ENCODE measurements at regions not wholly inside any gene's neighbourhood (a gene's known extent, or its start where the extent isn't known, plus 50 kb on each side); places are given as distances from the start of the nearest gene placed in this dataset.
"Not testable (repeated sequence)": the region's sequence is repeated elsewhere in the genome, so short reads cannot be mapped to it uniquely, and the experiment has no call there.

DNA sequence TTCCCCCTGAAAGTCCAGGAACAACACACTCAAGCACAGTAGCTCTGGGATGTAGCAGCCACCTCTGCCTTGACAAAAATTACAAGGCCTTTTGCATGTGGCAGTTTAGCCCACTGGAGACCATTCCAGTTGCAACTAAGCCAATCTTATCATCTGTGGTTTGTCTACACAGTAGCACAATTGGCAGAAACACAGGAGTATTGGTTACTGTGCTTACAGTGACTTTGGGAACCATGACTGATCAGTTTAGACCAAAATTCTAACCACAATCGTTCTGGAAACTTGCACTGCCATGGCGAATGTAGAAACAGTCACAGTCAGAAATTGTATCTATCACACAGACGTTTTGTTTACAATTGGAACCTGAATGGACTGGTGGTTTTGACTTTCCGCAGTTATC, 403.7 kb upstream of the MEIS1 start:
- no peak for DNase-seq (ENCODE audit: low read depth)

DNA sequence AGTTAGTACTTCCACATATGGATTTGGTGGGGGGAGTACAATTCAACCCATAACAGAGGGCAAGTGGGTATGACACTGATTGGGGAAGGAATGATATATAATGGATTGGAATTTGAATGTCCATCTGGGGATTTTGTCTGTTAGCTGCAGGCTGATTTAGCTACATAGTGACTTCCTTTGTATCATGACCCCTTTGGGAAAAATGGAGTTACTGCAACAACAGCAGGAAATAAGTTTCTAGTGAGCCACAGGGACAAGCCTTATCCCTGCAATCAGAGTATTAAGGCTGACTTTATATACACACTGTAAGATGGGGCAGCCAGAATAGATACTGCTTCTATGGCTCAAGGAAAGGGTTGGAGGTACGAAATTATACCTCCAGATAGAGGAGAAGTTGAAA, 404.4 kb upstream of the MEIS1 start:
- DNase-seq (ENCODE audit: low read depth) = no peak

DNA sequence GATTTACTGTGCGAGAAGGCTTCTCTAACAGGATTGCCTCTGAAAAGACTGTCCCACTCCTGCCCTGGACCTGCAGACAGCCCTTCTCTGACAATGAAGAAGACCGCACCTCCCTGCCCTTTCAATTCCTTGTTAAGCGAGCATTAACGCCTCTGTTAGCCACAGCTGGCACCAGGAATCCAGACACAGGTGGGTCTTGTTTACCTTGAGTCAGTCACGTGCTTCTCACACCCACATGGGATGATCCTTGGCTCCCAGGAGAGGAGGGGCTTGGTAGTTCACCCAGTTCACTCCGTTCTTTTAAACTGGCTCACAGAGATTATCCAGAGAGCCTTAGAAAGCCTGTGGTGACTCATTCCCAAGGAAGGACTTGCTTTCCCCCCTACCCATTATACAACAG, 410.5 kb upstream of the MEIS1 start:
- DNase-seq (ENCODE audit: low read depth) = no peak

DNA sequence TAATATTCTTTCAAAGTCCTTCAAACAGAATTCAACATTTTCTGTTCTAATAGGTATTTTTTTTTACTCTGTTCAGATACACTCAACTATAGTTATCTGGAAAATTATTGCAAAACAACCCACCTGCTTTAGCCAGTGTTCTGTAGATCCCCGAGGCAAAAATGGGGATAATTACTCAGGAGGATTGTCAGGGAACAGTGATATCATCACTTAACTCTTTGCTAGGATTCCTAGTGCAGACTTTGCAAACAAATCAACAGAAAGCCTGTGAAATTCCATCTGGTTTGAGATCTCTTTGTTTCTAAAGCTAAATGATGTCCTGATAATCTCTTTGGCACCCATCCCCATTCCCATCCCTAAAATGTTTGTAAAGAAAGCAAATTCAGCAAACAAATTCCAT, 413.6 kb upstream of the MEIS1 start:
- no peak for DNase-seq (ENCODE audit: low read depth)

DNA sequence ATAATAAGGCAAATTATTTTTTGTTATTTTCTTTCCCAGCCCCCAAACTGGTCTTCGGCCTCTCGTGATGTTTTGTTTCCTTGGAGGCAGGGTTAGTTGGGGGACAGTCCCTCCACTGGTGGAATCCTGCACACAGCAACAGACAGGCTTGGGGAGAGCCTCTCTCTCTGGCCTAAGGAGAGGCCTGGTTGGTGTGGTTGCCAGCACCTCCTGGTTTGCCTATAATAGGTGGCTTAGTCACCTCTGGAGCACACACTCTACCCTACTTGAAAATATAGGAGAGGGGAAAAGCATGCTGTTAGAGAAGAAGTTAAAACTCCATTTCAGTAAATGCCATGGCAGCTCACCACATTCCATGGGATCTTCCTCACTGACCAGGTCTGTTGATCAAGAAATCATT, 417.2 kb upstream of the MEIS1 start:
- DNase-seq (ENCODE audit: low read depth) = no peak

DNA sequence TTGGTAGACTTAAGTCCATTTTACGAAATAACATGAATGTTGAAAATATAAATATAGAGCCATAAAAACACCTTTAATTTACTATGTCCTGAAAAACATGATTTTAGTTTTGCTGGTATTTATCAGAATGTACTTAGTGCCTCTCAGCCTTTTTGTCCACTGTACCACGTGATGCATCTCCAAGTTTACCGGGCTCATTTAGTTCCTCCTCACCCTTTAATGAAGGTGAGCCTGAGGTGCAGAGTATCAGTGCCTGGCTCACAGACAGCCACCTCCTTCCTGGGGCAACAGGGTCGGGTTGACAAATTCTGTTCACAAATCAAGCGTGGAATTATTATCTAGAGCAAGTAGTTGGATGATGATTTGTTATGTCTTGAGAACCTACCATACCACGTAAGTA, 420.5 kb upstream of the MEIS1 start:
- DNase-seq (ENCODE audit: low read depth) = no peak

DNA sequence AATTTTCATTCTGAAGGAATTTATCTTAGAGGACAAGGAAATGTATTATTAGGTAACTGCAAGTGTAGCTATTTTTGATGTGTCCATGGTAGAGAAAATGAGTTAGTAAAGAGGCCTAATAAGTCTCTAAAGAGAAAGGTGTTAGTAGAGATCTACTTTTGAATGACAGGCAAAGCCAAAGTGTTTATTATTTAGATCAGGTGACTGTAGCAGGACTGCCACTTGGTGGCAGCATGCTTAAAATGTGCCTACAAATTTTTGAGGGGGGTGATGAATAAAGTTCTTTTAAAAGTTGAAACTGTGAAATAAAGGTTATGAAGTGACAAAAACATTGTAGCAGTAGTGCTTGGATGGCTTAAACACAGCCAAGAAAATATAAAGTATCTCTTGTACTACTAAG, 421.5 kb upstream of the MEIS1 start:
- no peak for DNase-seq (ENCODE audit: low read depth)

DNA sequence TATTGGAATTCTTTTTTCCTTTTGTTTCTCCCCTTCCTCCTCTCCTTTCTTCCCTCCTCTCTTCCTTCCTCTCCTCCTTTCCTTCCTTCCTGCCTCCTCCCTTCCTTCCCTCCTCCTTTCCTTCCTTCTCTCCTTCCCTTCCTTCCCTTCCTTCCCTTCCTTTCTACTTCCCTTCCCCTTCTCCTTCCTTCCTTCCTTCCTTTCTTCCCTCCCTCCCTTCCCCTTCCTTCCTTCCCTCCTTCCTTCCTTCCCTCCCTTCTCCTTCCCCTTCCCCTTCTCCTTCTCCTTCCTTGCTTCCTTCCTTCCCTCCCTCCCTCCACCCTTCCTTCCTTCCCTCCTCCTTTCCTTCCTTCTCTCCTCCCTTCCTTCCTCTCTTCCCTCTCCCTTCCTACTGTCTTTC, 431.0 kb upstream of the MEIS1 start:
- no peak for DNase-seq (ENCODE audit: low read depth)

DNA sequence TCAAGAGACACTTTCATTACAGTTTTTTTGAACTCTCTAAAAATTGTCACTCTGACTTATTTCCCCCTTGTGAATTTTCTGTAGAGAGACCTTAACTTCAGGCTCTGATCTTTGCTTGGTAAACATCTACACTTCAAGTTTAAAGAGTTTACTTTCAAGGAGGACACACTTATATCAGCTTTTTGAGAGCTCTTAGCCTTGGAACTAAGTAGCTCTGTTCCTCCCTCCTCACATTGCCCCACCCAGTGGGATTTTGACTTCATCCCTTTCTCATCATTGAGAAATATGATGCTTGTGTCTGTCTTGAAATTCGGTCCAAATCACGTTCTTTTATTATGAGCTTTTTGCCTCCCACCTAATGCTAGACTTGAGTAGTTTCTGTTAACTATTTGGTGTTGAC, 433.4 kb upstream of the MEIS1 start:
- no peak for DNase-seq (ENCODE audit: low read depth)

DNA sequence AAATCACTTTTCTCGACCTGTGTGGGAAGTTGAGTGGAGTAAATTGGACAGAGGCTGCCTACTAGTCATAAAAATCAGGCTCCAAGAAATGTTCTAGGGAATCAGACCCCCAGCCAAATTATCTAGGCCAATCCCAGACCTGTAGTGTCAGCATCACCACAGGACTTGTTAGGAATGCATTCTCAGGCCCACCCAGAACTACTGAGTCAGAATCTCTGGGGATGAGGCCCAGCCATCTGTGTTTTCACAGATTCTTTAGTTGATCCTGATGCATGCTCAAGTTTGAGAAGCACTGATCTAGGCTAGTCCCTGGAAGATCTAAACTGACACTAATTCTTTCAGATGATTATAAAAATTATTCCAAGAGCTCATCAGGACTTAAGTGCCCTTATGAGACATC, 434.0 kb upstream of the MEIS1 start:
- DNase-seq (ENCODE audit: low read depth) = no peak

DNA sequence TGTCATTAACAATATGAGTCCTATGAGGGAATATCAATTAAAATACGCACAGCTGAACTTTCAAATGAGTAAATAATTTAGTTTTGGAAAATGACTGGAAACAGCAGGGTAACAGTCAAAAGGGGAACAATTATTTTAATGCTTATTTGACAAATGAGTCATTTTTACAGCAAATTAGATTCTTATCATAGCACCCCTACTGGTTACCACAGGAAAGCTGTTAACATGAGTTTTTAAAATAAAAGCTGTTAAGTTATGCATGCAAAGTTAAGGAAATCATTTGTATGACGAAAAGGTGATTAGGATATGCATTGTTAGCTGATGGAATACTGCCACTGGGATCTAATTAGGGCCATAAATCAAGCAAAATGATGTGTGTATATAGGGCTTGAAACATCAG, 435.1 kb upstream of the MEIS1 start:
- no peak for DNase-seq (ENCODE audit: low read depth)

DNA sequence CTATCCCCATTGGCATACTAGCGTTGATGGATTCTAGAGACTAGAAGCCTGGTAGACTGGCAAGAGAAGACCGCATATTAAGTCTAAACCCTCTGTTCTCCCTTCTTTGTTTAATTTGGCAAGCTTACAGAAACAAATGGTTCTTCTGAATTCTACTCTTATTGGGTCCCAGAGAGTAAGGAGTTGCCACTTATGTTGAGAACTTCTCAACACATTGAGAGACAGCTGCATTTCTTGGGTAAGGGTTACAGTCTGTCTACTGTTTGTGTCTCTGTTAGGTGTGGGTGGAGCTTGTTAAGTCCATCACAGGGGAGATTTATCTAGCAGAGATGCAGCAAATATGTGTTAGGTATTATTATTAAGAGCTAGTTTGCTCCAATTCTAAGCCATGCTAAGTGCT, 435.8 kb upstream of the MEIS1 start:
- DNase-seq (ENCODE audit: low read depth) = no peak

DNA sequence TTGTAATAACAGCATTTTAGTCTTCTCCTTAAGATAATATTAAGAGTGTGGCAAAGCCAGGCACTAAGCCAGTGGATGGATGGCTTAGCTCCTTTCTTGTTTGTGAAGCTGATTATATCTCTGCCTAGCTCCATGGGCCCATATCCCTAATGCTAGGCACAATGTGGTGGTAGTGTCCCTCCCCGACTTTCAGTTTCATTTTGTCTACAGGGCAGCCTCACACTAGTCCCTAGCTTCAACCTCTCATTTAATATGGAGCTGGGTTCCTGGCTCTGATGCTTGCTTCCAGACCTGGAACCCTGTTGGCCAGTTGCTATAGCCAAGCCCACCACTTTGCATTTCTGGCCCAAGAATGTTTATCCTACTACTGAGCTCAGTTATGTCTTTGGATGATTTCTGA, 437.0 kb upstream of the MEIS1 start:
- DNase-seq (ENCODE audit: low read depth) = no peak

DNA sequence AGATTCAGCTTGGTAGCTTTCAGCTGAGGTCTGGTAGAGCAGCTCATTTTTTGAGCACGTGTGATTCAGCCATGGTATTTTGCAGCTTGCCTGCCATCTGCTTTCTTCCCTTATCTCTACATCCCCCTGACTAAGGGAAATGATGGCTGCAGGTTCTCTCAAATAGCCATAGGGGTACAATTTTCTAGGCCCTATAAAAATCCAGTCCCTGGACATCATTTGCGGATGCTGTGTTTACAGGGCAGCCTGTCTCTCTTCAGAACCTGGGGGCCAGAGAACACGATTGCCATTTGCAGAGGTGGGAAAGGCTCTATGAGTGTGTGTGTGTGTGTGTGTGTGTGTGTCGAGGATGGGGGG, 442.7 kb upstream of the MEIS1 start:
- DNase-seq (ENCODE audit: low read depth) = no peak

DNA sequence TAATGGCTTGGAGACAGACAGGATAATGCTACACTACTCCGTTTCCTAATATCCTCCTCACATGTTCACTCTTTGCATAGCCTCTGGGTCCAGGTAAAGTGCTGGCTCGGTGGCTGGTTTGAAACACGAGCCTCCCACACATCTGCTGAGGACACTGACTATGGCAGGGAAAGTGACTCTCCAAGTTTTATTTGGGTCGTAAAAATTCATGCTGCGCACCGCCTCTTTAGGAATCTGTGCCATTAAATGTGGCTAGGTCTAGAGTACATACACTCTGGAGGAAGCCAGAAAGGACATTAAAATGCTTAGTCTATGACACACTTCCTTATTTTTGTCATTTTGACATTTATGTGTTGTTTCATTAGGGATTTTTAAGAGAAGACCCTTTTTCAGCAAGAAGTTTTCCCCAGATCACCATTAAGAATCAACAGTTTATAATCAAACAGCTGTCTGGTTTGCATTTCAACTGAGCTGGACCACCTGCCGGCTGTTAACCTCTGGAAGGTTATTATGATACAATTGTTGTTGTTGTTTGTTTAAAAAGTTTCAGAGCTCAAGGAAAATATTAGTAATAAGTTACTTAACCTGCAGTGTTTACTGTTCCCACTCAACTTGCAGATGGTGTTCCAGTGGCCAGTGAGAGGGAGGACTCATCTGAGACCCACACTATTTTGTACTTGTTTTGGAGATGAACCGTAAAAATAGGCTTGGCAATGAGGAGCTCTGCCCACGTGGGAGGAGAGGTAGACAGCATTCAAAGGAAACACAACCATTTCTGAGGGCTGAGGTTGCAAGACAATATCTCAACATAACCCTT, 443.3 kb upstream of the MEIS1 start:
- no peak for DNase-seq (ENCODE audit: low read depth)

DNA sequence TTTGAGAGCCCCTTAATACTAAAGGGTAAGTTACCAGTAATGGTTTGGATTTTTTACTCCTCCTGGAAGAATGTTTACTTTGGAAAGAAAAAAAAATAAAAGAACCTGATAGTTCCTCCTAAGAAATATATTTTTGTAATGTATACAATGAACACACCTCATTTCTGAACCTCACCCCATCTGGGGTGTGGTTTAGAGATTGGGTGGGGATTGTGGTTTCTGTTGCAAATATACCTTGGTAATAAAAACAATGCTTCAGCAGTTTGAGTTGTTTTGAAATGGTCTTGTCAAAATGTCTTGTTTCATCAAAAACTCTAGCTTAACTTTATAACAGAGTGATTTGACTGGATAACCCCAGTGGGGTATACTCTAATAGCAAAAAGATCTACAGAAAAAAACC, 448.9 kb upstream of the MEIS1 start:
- no peak for DNase-seq (ENCODE audit: low read depth)

DNA sequence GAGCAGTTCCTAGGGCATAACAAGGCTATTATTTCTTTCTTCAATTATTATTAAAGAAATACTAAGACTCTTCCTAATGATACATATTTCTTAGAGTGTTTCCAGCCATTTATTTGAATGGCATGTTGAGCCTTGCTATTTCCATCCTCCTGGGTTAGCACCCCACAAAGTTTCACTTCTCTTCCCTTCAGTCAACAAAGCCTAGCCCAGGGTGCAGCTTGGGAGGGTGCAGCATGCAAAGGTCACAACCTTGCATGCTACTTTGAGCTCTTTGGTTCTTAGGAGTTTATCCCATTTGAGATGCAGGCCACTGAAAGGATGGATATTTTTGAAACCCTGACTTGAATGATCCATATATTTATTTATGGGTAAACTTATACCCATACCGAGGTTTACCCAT, 454.4 kb upstream of the MEIS1 start:
- no peak for DNase-seq (ENCODE audit: low read depth)

DNA sequence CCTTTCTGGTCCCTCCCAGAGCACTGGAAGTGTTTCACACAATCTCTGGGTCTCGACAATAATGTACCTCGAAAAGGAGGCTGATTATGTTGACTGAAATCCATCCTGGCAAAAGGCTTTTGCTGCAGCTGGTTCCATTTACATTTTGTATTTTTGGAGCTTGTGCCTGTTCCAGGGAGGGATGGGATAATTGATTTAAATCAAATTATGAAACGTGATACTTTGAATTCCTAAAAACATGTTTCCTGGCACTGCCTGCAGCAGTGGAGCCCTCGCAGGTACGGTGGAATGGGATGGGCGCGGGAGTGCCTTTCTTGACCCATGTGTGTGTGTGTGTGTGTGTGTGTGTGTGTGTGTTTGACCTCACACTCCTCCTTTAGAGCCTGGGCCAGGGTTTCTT, 455.5 kb upstream of the MEIS1 start:
- no peak for DNase-seq (ENCODE audit: low read depth)

DNA sequence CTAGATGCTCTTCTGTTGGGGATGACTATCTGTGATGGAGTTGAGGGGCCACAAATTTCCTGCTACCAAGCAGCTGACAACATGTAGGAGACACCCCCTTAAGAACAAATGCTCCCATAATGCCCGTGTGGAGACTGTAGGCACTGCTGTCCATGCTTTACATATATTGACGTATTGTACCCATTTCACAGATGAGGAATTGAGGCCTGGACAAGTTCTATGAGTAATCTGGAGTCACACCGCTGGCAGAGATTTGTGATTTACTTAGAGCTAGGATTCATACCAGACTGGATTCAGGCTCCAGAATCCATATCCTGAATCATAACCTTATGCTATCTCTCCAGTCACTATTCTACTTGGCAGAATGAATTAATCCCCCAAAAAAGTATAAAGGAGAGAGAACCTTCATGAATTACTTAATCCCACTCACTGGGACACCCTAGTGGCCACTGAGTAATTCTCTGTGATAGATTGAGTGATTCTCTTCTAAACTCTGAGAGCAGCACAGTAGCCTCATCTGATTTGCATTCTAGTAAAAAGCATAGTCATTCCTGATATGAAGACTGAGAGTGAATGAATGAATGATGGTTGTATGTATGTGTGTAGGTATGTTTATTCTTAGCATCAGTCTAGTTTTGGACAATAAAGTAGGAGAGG, 460.7 kb upstream of the MEIS1 start:
- no peak for DNase-seq (ENCODE audit: low read depth)

DNA sequence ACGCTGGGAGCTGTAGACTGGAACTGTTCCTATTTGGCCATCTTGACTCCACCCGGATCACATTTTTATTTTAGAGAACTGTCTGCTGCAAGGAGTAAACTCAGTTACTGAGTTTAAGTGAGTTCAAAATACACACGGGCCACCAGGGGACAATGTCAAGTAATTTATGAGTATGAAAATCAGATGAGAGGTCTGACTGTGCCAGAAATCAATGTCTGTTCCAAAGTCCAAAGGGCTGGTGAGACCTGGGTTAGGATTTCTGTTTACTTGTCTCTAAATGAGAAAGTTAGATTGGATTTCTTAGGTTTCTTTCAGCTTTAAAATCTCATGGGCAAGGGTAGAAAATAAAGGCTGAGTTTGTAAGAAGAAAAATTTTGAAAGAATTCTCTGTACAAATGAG, 465.8 kb upstream of the MEIS1 start:
- no peak for DNase-seq (ENCODE audit: low read depth)

DNA sequence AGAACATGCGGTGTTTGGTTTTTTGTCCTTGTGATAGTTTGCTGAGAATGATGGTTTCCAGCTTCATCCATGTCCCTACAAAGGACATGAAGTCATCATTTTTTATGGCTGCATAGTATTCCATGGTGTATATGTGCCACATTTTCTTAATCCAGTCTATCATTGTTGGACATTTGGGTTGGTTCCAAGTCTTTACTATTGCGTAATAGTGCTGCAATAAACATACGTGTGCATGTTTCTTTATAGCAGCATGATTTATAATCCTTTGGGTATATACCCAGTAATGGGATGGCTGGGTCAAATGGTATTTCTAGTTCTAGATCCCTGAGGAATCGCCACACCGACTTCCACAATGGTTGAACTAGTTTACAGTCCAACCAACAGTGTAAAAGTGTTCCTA, 471.6 kb upstream of the MEIS1 start:
- not testable (repeated sequence) for DNase-seq (ENCODE audit: low read depth)

DNA sequence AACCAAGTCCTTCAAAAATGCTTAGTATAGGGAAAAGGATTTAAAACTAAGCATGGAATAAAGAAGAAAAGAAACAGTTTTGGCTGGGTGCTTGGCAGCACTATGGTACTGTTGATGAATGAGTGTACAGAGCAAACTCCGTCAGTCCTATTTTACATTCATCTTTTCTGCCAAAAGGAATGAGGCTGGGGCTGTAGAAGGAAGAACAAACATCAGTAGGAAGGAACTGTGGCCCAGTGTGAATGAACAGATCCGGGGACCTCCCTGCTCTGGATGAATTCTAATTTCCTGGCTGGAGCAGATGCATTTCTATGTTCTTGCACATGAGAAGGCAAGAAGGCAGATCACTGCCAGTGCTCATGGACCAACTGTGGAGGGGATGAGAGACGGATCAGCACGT, 474.0 kb upstream of the MEIS1 start:
- DNase-seq (ENCODE audit: low read depth) = no peak

DNA sequence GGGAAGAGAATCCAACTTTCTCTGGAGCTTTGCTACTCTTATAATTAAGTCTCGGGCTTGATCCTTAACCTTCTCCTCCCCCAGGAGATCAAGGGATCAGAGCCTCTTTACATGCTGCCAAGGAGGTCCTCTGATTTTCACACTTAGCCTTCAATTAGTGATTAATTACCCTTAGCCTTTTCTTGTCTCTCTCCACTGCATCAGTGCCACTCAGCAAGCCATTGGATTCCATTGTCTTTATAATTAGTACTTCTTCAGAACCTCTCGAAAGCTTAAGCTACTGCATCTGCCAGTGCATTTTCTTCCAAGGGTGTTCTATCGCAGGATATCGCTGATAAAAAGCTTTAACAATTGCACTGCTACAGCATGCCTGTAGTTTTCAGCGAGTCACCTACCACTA, 477.0 kb upstream of the MEIS1 start:
- DNase-seq (ENCODE audit: low read depth) = no peak

DNA sequence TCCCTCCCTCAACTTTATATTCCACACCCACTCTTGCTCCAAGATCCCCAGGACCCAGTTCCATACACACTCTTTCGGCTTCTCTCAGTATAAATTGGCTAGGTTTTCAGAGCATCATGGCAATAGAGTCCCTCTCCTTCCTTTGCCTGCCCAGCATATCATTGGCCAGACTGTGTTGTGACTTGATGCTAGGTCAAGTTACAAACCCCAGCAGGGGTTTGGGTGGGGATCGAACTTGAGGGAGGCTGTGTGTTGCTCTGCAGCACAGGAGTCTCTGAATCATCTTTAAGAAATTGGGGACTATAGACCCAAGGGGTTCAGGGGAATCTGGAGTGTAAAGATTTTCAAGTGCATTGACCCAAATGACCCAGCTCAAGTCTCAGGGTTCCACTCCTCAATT, 477.5 kb upstream of the MEIS1 start:
- no peak for DNase-seq (ENCODE audit: low read depth)

Data from GM04504 (cell line).